ENCODE measurements at regions not wholly inside any gene's neighbourhood (a gene's known extent, or its start where the extent isn't known, plus 50 kb on each side); places are given as distances from the start of the nearest gene placed in this dataset.

GRCh38 chr13:28601581-28601980 is 57.3 kb upstream of the POMP start:
- Histone ChIP-seq H4K20me1 (ENCODE audit: control insufficient read depth, insufficient read depth, insufficient read length) (no peaks in the 10 kb centered on the region), H3K27me3 (ENCODE audit: insufficient read depth, low read length) (no peaks in the 10 kb centered on the region), H3K4me2 (ENCODE audit: insufficient read depth, insufficient read length, low read length) (no peak overlapping the region), H3K23me2 (ENCODE audit: insufficient read length, low read depth, low read length, poor library complexity, severe bottlenecking) (no peaks in the 10 kb centered on the region), H3K4ac (ENCODE audit: low read depth, low read length) (no peak overlapping the region), H3K18ac (ENCODE audit: insufficient read length, low read depth, low read length) (no peak overlapping the region), H3K79me1 (ENCODE audit: insufficient read depth, low read depth, low read length, poor library complexity, severe bottlenecking) (no peaks in the 10 kb centered on the region), H2BK12ac (ENCODE audit: insufficient read length, low read depth, low read length) (no peak overlapping the region), H3K27ac (ENCODE audit: insufficient read length, low read depth, low read length) (no peak overlapping the region), H2BK120ac (ENCODE audit: low read depth, low read length, poor library complexity, severe bottlenecking) (no peak overlapping the region), H4K91ac (ENCODE audit: insufficient read length, low read depth, low read length) (no peak overlapping the region), H3T11ph (ENCODE audit: low read length) (no peak overlapping the region), H3K56ac (ENCODE audit: insufficient read length, low read depth, low read length) (no peak overlapping the region), H3K79me2 (ENCODE audit: insufficient read depth, low read length) (no peaks in the 10 kb centered on the region), H3K14ac (ENCODE audit: insufficient read depth, low read length) (no peak overlapping the region), H3K4me1 (ENCODE audit: insufficient read depth, low read length) (no peaks in the 10 kb centered on the region), H3K9me3 (ENCODE audit: control insufficient read depth, low read depth, low read length) (no peaks in the 10 kb centered on the region), H3K9ac (ENCODE audit: extremely low read depth, insufficient read length, low read length) (no peak overlapping the region), H2BK20ac (ENCODE audit: low read depth, low read length, poor library complexity, severe bottlenecking) (no peak overlapping the region), H2AK5ac (ENCODE audit: insufficient read length, low read length) (no peak overlapping the region), H4K8ac (replicated peaks; ENCODE audit: insufficient read length, low read depth, low read length) (no peak overlapping the region), H3K23ac (ENCODE audit: insufficient read length, low read depth, low read length) (no peak overlapping the region), H2AFZ (ENCODE audit: low read length) (no peak overlapping the region), H2BK15ac (ENCODE audit: low read depth, low read length) (no peak overlapping the region), H2BK5ac (ENCODE audit: insufficient read length, low read length) (no peak overlapping the region), H4K5ac (ENCODE audit: insufficient read length, low read depth, low read length) (no peak overlapping the region)
- Mint-ChIP-seq H3K27me3 (ENCODE audit: low read depth) (peaks cover 3% of the 10 kb centered on the region; the same call in 1 of the 2 replicates), H3K36me3 (ENCODE audit: insufficient read depth in 1 of 3, low read depth in 3 of 3) (no peaks in the 10 kb centered on the region), H3K27ac (no peak overlapping the region; a peak in 1 of 7 replicates), H3K4me1 (peaks cover 9 to 13% of the 10 kb centered on the region in 2 experiments), H3K9me3 (no peaks in the 10 kb centered on the region; a peak in 1 of 5 replicates), H3K4me3 (no peak overlapping the region)
- no peak for DNase-seq
- 100% methylated on average over 1 of the region's 3 CpGs for WGBS (ENCODE audit: extremely low coverage, insufficient read length, low lambda C conversion rate)
- TF ChIP-seq CTCF (conservative IDR thresholded peaks at IDR 0.05), result no peak

Measured in H9 (cell line).